K562 (cell line): ENCODE measurements at regions not wholly inside any gene's neighbourhood (a gene's known extent, or its start where the extent isn't known, plus 50 kb on each side); places are given as distances from the start of the nearest gene placed in this dataset.

ENCODE experiments used
- ATAC-seq: fragments of 200-7000 bp; cut with Tn5 transposase; 3 replicates; pipeline ENCODE4 v1.9.1; 2020; ENCODE audit warnings: moderate library complexity
- BruUV-seq: library from RNA; stranded (reverse); fragments of 400-500 nt; replicated peaks from 2 replicates; lab custom pipeline; 2021; lab: Mats Ljungman, UMichigan
- CTCF ChIA-PET: fragments of 300-600 bp; formaldehyde crosslinking; extraction: SDS; loops from one replicate; lab custom pipeline; 2021; ENCODE audit warnings: low intra/inter-chr PET ratio; lab: Yijun Ruan, JAX
- POLR2A ChIA-PET: fragments of 300-600, 350-650 bp; sonication (Branson Sonifier 250); formaldehyde crosslinking; extraction: SDS; loops from one replicate; lab custom pipeline; 2021; ENCODE audit warnings: antibody characterized with exemption, inconsistent platforms; lab: Yijun Ruan, JAX
- DNase-seq, 4 experiments: peaks; one replicate each; pipeline versions ENCODE4 v3.0.0 to v3.0.0-alpha.2; 2011 to 2018; ENCODE audit warnings: low spot score in 3 of 4, mixed read lengths in 3 of 4; ENCODE audit errors: extremely low read depth in 1 of 4
- FAIRE-seq: peaks from 2 replicates; lab custom pipeline; 2011; peaks lifted over from hg19 to GRCh38; lab: Jason Lieb, UNC
- H2AFZ ChIP-seq: 2 replicates; pipeline ENCODE4 v1.6.0; 2011; ENCODE audit warnings: low read depth, low read length, control low read depth, inconsistent platforms
- H3K27ac ChIP-seq: fragments of 200-600 bp; 3 replicates; pipeline ENCODE4 v1.8.0; 2011; ENCODE audit warnings: low read depth, mild to moderate bottlenecking, control low read depth, inconsistent platforms, low read length, moderate library complexity, mixed read lengths; ENCODE audit errors: extremely low read depth
- H3K27me3 ChIP-seq, 2 experiments: fragments of 300-600 bp in 1 of 2; 2 replicates in 1 of 2; 3 replicates in 1 of 2; pipeline versions ENCODE4 v1.6.0 to v1.8.0; 2011; ENCODE audit warnings: inconsistent platforms in 2 of 2, low read length in 2 of 2, mild to moderate bottlenecking in 1 of 2, mixed read lengths in 1 of 2, moderate library complexity in 1 of 2; ENCODE audit not compliant: control insufficient read depth in 2 of 2, insufficient read depth in 2 of 2
- H3K36me3 ChIP-seq: fragments of 300-600 bp; 3 replicates; pipeline ENCODE4 v1.8.0; 2011; ENCODE audit warnings: mild to moderate bottlenecking, low read length, inconsistent platforms; ENCODE audit not compliant: control insufficient read depth, insufficient read depth
- H3K4me1 ChIP-seq, 2 experiments: fragments of 200-600 bp in 1 of 2; replicated peaks in 1 of 2; 2 replicates in 1 of 2; 3 replicates in 1 of 2; pipeline versions ENCODE4 v1.5.1 to v1.8.0; 2011; ENCODE audit warnings: inconsistent platforms in 2 of 2, low read length in 2 of 2, mild to moderate bottlenecking in 1 of 2, mixed read lengths in 1 of 2, moderate library complexity in 1 of 2; ENCODE audit not compliant: control insufficient read depth in 2 of 2, insufficient read depth in 2 of 2
- H3K4me2 ChIP-seq: 2 replicates; pipeline ENCODE4 v1.6.1; 2011; ENCODE audit warnings: low read length, control low read depth, inconsistent platforms, mixed read lengths; ENCODE audit not compliant: insufficient read depth
- H3K4me3 ChIP-seq: fragments of 200-600 bp; sonication (generic), shearing (Covaris generic); 2 replicates; pipeline ENCODE4 v1.5.1; 2016; ENCODE audit warnings: control low read depth, inconsistent platforms
- H3K79me2 ChIP-seq: fragments of 200-600 bp; 3 replicates; pipeline ENCODE4 v1.8.0; 2011; ENCODE audit warnings: low read length, inconsistent platforms; ENCODE audit not compliant: control insufficient read depth, insufficient read depth
- H3K9ac ChIP-seq, 2 experiments: 2 replicates each; pipeline versions ENCODE4 v1.6.0 to v1.6.1; 2011; ENCODE audit warnings: low read depth in 2 of 2, low read length in 2 of 2, control low read depth in 1 of 2, inconsistent platforms in 1 of 2, mild to moderate bottlenecking in 1 of 2, mixed read lengths in 1 of 2; ENCODE audit not compliant: insufficient read depth in 1 of 2
- H3K9me1 ChIP-seq: one replicate; pipeline ENCODE4 v1.6.0; 2011; ENCODE audit warnings: inconsistent platforms, mild to moderate bottlenecking, low read length, moderate library complexity; ENCODE audit not compliant: control insufficient read depth, insufficient read depth
- H3K9me3 ChIP-seq: replicated peaks from 2 replicates; pipeline ENCODE4 v1.5.1; 2011; ENCODE audit warnings: low read depth, low read length, inconsistent platforms; ENCODE audit not compliant: control insufficient read depth, insufficient read depth
- H4K20me1 ChIP-seq: replicated peaks from 2 replicates; pipeline ENCODE4 v1.6.1; 2011; ENCODE audit warnings: low read length, inconsistent platforms, mixed read lengths; ENCODE audit not compliant: control insufficient read depth, insufficient read depth
- POLR2AphosphoS5 ChIP-seq: IDR thresholded peaks from 2 replicates; pipeline ENCODE4 v1.6.1; 2011; ENCODE audit warnings: mild to moderate bottlenecking, low read depth, low read length, moderate library complexity; ENCODE audit not compliant: control insufficient read depth, insufficient read depth
- SMC3 ChIP-seq: conservative IDR thresholded peaks from 2 replicates; pipeline ENCODE4 v1.6.1; 2011; ENCODE audit warnings: low read depth, low read length, improper control_type of control experiment; ENCODE audit not compliant: insufficient read depth
- ZNF143 ChIP-seq: sonication (generic); formaldehyde crosslinking; IDR thresholded peaks from 2 replicates; pipeline ENCODE4 v1.9.0; 2022; ENCODE audit warnings: mild to moderate bottlenecking, missing genetic modification reagents
- ZNF146 ChIP-seq: IDR thresholded peaks from one replicate; pipeline ENCODE4 v1.6.1; 2018; ENCODE audit warnings: missing compliant biosample characterization; ENCODE audit not compliant: unreplicated experiment
- ZNF511 ChIP-seq: sonication (generic); formaldehyde crosslinking; IDR thresholded peaks from 2 replicates; pipeline ENCODE4 v1.8.0; 2022; ENCODE audit warnings: mild to moderate bottlenecking, missing genetic modification reagents
- WGBS: fragments of 100-300 bp; shearing (Covaris generic); methylation state at CpG from one replicate; pipeline ENCODE4 v1.1.6; 2016; ENCODE audit warnings: low coverage, mixed read lengths; ENCODE audit not compliant: insufficient coverage; ENCODE audit errors: missing lambda C conversion rate; 5-methylcytosine and 5-hydroxymethylcytosine counted together
- in situ Hi-C: fragments of 300-500 bp; cut with MboI; formaldehyde crosslinking; loops from 4 replicates; pipeline ENCODE4 v1.15.0; 2018; ENCODE audit warnings: inconsistent platforms, mixed read lengths
- intact Hi-C: fragments of 100-400 bp; cut with micrococcal nuclease; formaldehyde crosslinking; loops from 2 replicates; pipeline ENCODE4 v1.14.2; 2022
- TF ChIP-seq, protein P1 (sequence below): fragments of 450-650 bp; IDR thresholded peaks from 2 replicates; pipeline ENCODE4 v1.6.1; 2018; ENCODE audit warnings: mild to moderate bottlenecking, low read depth; ENCODE audit not compliant: partially characterized antibody

DNA sequence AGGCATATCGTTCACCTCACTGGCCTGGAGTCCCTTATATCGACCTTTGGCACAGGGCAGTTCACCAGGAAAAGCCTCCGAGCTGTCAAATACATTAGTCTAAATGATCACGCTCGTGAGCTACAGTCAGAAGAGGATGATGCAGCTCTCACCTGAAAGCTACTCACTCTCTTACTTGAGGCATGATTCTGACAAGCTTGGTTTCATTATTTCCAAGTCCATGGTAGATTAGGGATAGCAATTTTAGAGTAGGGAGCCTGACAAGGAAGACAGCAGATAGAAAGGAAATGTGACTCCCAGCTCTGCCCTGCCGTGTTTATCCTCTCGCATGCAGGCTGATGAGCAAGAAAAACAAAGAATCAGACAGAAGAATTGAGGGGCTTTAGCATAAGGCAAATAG, 98.0 kb upstream of the MAP1B start:
- ATAC-seq: no peak
- in situ Hi-C loops: no loop called here
- CTCF ChIA-PET: no interaction called here

More for the DNA sequence above, 98.0 kb upstream of the MAP1B start:
- Histone ChIP-seq H3K36me3 (no peaks in the 10 kb centered on the region), H3K9me1 (no peaks in the 10 kb centered on the region), H3K4me2 (no peak overlapping the region), H3K9ac (no peak overlapping the region), H3K27ac (no peak overlapping the region), H3K4me3 (no peak overlapping the region), H3K4me1 (no peaks in the 10 kb centered on the region), H4K20me1 (no peaks in the 10 kb centered on the region), H2AFZ (no peak overlapping the region), H3K27me3 (peaks cover 11 to 12% of the 10 kb centered on the region in 2 experiments; a peak in 4 of 5 replicates), H3K9me3 (no peaks in the 10 kb centered on the region), H3K79me2 (no peaks in the 10 kb centered on the region)
- FAIRE-seq (no peak), DNase-seq (no peak)
- intact Hi-C loops: loop anchor here (10.0 kb wide), 1 partner anchor 174 kb away; no protein-coding TSS in a partner anchor
- BruUV-seq: no TSS peak
- POLR2A ChIA-PET: interaction anchor here (1.2 kb wide), 1 partner anchor 15 kb away, joined by 4 read pairs; no protein-coding TSS in a partner anchor
- TF ChIP-seq ZNF143 (no peak), ZNF146 (CRISPR knock-in tag) (no peak), SMC3 (no peak), ZNF511 (CRISPR knock-in tag) (no peak), POLR2AphosphoS5 (no peak)
- TF ChIP-seq, protein P1, sequence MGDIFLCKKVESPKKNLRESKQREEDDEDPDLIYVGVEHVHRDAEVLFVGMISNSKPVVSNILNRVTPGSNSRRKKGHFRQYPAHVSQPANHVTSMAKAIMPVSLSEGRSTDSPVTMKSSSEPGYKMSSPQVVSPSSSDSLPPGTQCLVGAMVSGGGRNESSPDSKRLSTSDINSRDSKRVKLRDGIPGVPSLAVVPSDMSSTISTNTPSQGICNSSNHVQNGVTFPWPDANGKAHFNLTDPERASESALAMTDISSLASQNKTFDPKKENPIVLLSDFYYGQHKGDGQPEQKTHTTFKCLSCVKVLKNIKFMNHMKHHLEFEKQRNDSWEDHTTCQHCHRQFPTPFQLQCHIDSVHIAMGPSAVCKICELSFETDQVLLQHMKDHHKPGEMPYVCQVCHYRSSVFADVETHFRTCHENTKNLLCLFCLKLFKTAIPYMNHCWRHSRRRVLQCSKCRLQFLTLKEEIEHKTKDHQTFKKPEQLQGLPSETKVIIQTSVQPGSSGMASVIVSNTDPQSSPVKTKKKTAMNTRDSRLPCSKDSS: no peak
- WGBS: 2% methylated on average over 7 of the region's 7 CpGs
